Kidney (tissue), 10 donors: ENCODE measurements at regions not wholly inside any gene's neighbourhood (a gene's known extent, or its start where the extent isn't known, plus 50 kb on each side); places are given as distances from the start of the nearest gene placed in this dataset.
"Not testable (repeated sequence)": the region's sequence is repeated elsewhere in the genome, so short reads cannot be mapped to it uniquely, and the experiment has no call there.

Experiments used
- DNase-seq, 5 donors: peaks; one replicate each; pipeline ENCODE4 v3.0.0-alpha.2; 2013 to 2020
- FAIRE-seq: peaks from 2 replicates; lab custom pipeline; 2012; peaks lifted over from hg19 to GRCh38; lab: Jason Lieb, UNC
- H3K27ac ChIP-seq, 2 donors: one replicate each; pipeline ENCODE4 v1.7.0; 2013; ENCODE audit warnings: low read depth in 2 of 2, low read length in 2 of 2, inconsistent platforms in 1 of 2
- H3K27me3 ChIP-seq: one replicate; pipeline ENCODE4 v1.7.1; 2013; ENCODE audit warnings: low read length, inconsistent platforms; ENCODE audit not compliant: control insufficient read depth, insufficient read depth
- H3K36me3 ChIP-seq, 3 donors: one replicate each; pipeline versions ENCODE4 v1.7.0 to v1.7.1; 2013; ENCODE audit warnings: low read length in 3 of 3, control low read depth in 1 of 3, inconsistent platforms in 1 of 3; ENCODE audit not compliant: insufficient read depth in 3 of 3, control insufficient read depth in 2 of 3
- H3K4me1 ChIP-seq, 3 donors: one replicate each; pipeline versions ENCODE4 v1.7.0 to v1.7.1; 2013; ENCODE audit warnings: low read length in 3 of 3, inconsistent platforms in 1 of 3, low read depth in 1 of 3; ENCODE audit not compliant: control insufficient read depth in 2 of 3, insufficient read depth in 2 of 3
- H3K4me3 ChIP-seq, 3 donors: one replicate each; pipeline versions ENCODE4 v1.7.0 to v1.8.1; 2013; ENCODE audit warnings: low read length in 3 of 3, control low read depth in 1 of 3, inconsistent platforms in 1 of 3
- H3K9ac ChIP-seq, 3 donors: one replicate each; pipeline versions ENCODE4 v1.7.0 to v1.7.1; 2013; ENCODE audit warnings: low read length in 3 of 3, control low read depth in 1 of 3, inconsistent platforms in 1 of 3
- H3K9me3 ChIP-seq, 3 donors: one replicate each; pipeline versions ENCODE4 v1.7.0 to v1.7.1; 2013; ENCODE audit warnings: low read length in 3 of 3, control low read depth in 1 of 3, inconsistent platforms in 1 of 3; ENCODE audit not compliant: control insufficient read depth in 2 of 3, insufficient read depth in 1 of 3
- intact Hi-C: fragments of 100-400 bp; cut with DNase I; formaldehyde crosslinking; loops from one replicate; pipeline ENCODE4 v1.11.1; 2022
- donor health status: control.
- donor health status: control.
- donor health status: DM: yes; HTN: yes; CAD: no.
- donor health status: Normal renal cell carcinoma (clear cell type).

DNA sequence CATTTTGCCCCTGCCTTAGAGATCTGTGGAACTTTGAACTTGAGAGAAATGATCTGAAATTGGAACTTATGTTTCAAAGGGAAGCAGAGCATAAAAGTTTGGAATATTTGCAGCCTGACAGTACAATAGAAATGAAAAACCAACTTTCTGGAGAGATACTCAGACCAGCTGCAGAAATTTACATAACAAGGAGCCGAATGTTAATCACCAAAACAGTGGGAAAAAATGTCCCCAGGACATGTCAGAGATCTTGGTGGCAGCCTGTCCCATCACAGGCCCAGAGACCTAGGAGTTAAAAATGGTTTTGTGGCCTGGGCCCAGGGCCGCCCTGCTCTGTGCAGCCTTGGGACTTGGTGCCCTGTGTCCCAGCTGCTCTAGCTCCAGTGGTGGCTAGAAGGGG lies 94.8 kb downstream of the CDRT15L2 start:
- FAIRE-seq, intact Hi-C loops, H3K27ac ChIP-seq, H3K4me3 ChIP-seq, H3K9ac ChIP-seq, H3K4me1 ChIP-seq, DNase-seq, H3K9me3 ChIP-seq, H3K36me3 ChIP-seq, H3K27me3 ChIP-seq: not testable (repeated sequence)

DNA sequence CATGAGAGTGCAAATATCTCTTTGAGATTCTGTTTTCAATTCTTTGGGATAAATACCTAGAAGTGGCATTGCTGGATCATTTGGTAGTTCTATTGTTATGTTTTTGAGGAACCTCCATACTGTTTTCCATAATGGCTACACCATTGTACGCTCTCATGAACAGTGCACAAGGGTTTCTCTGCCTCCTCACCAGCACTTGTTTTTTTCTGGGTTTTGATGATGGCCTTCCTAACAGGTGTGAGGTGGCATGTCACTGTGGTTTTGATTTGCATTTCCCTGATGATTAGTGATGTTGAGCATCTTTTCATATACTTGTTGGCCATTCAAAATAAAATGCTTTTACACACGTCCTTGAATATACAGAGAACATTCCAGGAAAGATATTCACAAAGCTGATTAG lies 96.2 kb downstream of the CDRT15L2 start:
- H3K4me3 ChIP-seq, FAIRE-seq, H3K36me3 ChIP-seq, H3K27ac ChIP-seq, H3K4me1 ChIP-seq, H3K9me3 ChIP-seq, H3K9ac ChIP-seq, intact Hi-C loops, DNase-seq, H3K27me3 ChIP-seq: not testable (repeated sequence)

DNA sequence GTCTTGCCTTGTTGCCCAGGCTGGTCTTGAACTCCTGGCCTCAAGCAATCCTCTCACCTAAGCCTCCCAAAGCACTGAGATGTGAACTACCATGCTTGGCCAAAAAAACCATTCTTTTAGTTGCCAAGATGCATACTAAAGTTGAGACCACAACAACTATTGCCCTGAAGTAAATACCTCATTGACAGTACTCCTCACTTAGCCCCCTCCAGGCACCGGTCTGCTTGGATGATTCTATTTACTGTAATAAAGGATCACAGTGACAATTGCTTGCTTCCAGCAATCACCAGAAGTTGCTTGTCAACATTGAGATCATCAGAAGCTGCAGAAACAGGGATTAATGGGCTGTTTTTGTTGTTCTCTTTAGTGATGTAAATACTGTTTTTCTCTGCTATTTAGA lies 97.1 kb downstream of the CDRT15L2 start:
- H3K9ac ChIP-seq, FAIRE-seq, H3K27ac ChIP-seq, DNase-seq, H3K4me1 ChIP-seq, H3K9me3 ChIP-seq, H3K4me3 ChIP-seq, intact Hi-C loops, H3K36me3 ChIP-seq, H3K27me3 ChIP-seq: not testable (repeated sequence)

DNA sequence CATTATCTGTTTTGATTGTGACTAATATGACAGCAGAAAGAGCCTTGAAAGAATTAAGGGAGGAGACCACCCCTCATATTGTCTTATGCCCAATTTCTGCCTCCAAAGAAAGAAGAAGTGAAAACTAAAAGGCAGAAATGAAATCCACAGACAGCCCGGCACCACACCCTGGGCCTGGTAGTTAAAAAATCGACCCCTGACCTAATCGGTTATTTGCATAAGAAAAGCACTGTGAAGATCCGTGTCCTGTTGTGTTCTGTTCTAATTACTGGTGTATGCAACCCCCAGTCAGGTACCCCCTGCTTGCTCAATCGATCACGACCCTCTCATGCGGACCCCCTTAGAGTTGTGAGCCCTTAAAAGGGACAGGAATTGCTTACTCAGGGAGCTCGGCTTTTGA lies 97.9 kb downstream of the CDRT15L2 start:
- H3K36me3 ChIP-seq, intact Hi-C loops, FAIRE-seq, H3K9ac ChIP-seq, H3K27ac ChIP-seq, H3K9me3 ChIP-seq, DNase-seq, H3K27me3 ChIP-seq, H3K4me1 ChIP-seq, H3K4me3 ChIP-seq: not testable (repeated sequence)

DNA sequence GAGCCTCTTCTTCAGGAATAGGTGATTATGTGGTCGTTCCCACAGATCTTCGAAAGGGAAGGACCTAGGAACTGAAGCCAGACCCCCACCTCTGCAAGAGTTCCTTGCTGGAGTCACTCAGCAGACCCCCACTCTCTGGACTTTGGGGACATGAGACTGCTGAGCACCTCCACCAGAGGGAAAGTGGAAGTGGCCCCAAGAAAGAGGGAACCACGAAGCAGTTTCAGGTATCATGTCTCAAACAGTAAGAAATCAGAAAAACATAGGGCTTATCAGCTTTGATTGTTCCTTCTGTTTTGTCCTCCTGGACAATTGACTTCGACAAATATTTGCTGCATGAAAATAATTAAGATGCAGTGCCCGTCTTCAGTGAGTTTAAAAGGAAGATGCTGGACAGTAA lies 98.9 kb downstream of the CDRT15L2 start:
- H3K9me3 ChIP-seq, H3K27ac ChIP-seq, H3K36me3 ChIP-seq, FAIRE-seq, H3K4me1 ChIP-seq, DNase-seq, H3K4me3 ChIP-seq, intact Hi-C loops, H3K27me3 ChIP-seq, H3K9ac ChIP-seq: not testable (repeated sequence)

DNA sequence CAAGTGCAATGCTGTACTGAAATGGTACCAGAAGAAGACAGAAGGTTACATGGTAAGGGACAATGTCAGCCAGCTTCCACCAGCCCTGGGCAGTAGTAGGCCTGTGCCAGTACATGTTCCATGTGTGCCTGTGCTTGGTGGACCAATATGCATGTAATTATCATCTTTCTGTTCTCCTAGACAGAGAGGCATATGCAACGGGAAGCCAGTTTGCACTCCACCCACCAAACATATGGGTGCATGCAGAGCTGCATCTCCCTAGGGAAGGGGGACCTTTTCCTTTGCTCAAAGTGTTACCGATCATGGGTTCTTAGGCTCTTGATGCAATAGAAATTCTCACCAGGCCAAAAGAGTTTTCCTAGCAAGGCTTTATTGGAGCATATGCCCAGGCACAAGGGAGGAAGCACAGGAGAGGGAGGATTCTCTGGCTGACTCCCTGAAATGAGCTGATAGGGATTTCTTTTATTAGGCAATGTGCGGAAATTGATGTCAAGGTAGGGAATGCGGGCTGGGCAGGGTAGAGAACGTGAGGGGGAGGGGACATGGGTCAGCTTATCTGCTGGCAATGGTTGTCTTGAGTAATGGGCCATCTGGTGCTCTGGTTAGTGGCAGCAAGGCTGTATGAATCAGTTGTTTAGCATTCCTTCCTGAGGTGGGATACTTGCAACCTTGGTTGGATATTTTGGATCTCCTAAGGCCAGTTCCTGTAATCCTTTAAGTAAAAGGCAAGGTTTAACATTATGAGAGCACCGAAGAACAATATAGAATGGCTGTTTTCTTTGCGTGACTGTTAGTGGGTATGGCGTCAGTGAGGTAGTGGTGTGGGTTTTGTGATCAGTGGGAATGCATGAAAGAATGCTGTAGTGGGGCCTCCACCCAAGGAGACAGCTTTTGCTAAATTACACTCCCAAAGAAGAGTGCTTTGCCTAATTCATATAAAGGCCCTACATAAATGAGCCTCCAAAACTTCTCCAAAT lies 102.5 kb downstream of the CDRT15L2 start:
- intact Hi-C loops, H3K36me3 ChIP-seq, H3K4me1 ChIP-seq, H3K27ac ChIP-seq, H3K27me3 ChIP-seq, DNase-seq, FAIRE-seq, H3K9me3 ChIP-seq, H3K9ac ChIP-seq, H3K4me3 ChIP-seq: not testable (repeated sequence)

DNA sequence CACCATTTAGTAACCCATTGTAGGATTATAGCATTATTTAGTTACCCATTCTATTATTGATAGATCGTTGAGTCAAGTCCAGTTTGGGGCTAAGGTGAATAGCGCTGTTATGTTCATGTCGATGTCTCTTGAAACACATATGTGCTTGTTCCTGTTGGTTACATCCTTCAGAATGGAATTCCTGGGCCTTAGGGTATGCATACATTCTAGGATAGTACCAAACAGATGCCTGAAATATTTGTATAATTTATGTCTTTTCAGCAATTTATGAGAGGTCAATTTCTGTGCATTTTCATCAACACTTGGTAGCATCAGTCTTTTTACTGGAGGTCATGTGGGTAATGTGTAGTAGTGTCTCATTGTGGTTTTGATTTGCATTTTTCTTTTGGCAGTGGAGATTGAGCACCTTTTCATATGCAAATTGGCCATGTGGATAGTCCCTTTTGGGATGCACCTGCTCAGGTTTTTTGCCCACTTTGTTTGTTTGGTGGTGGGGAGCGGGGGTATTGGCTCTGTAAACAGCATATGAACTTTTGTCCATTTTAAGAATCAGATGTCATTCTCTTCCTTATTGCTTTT lies 104.2 kb downstream of the CDRT15L2 start:
- H3K9ac ChIP-seq, FAIRE-seq, DNase-seq, H3K36me3 ChIP-seq, H3K4me3 ChIP-seq, H3K27ac ChIP-seq, H3K27me3 ChIP-seq, intact Hi-C loops, H3K4me1 ChIP-seq, H3K9me3 ChIP-seq: not testable (repeated sequence)

DNA sequence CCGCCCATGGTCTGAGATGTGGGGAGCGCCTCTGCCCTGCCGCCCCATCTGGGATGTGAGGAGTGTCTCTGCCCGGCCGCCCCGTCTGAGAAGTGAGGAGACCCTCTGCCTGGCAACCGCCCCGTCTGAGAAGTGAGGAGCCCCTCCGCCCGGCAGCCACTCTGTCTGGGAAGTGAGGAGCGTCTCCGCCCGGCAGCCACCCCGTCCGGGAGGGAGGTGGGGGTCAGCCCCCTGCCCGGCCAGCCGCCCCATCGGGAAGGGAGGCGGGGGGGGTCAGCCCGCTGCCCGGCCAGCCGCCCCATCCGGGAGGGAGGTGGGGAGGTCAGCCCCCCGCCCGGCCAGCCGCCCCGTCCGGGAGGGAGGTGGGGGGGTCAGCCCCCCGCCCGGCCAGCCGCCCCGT lies 105.5 kb downstream of the CDRT15L2 start:
- H3K4me1 ChIP-seq, H3K4me3 ChIP-seq, H3K9ac ChIP-seq, intact Hi-C loops, DNase-seq, H3K9me3 ChIP-seq, H3K36me3 ChIP-seq, H3K27me3 ChIP-seq, FAIRE-seq, H3K27ac ChIP-seq: not testable (repeated sequence)
